Sigmoid colon (tissue), 6 donors: ENCODE measurements at regions not wholly inside any gene's neighbourhood (a gene's known extent, or its start where the extent isn't known, plus 50 kb on each side); places are given as distances from the start of the nearest gene placed in this dataset.

Experiments
- DNase-seq: peaks from one replicate; pipeline ENCODE4 v3.0.0-alpha.2; 2019
- H3K27ac ChIP-seq, 4 donors: fragments of 200-600 bp; sonication (generic); one replicate each; pipeline ENCODE4 v1.5.1; 2016 to 2019; ENCODE audit warnings: mild to moderate bottlenecking in 1 of 4
- H3K27me3 ChIP-seq, 3 donors: fragments of 200-600 bp; sonication (generic); one replicate each; pipeline ENCODE4 v1.5.1; 2019; ENCODE audit warnings: mild to moderate bottlenecking in 1 of 3
- H3K36me3 ChIP-seq, 4 donors: fragments of 200-600 bp; sonication (generic); one replicate each; pipeline ENCODE4 v1.5.1; 2016 to 2019
- H3K4me1 ChIP-seq, 4 donors: fragments of 200-600 bp; sonication (generic); one replicate each; pipeline ENCODE4 v1.5.1; 2017 to 2019
- H3K4me3 ChIP-seq, 4 donors: fragments of 200-600 bp; sonication (generic); one replicate each; pipeline ENCODE4 v1.5.1; 2017 to 2019; ENCODE audit warnings: mild to moderate bottlenecking in 2 of 4, moderate library complexity in 1 of 4
- H3K9me3 ChIP-seq, 4 donors: fragments of 200-600 bp in 3 of 4; sonication (generic) in 3 of 4; one replicate each; pipeline versions ENCODE4 v1.5.1 to v1.6.1; 2013 to 2019
- CTCF ChIP-seq, 4 experiments: fragments of 450-650 bp in 3 of 4; fragments of 200-600 bp in 1 of 4; IDR thresholded peaks; one replicate each; pipeline ENCODE4 v1.5.1; 2016 to 2019; ENCODE audit warnings: antibody characterized with exemption in 4 of 4, mild to moderate bottlenecking in 3 of 4, moderate library complexity in 2 of 4
- EP300 ChIP-seq, 4 donors: sonication (generic); formaldehyde crosslinking; IDR thresholded peaks; one replicate each; pipeline ENCODE4 v1.6.1; 2017; ENCODE audit warnings: antibody characterized with exemption in 4 of 4
- POLR2A ChIP-seq, 2 donors: fragments of 450-650 bp; IDR thresholded peaks; one replicate each; pipeline ENCODE4 v1.6.1; 2016; ENCODE audit warnings: antibody characterized with exemption in 2 of 2, mild to moderate bottlenecking in 2 of 2, moderate library complexity in 2 of 2
- POLR2AphosphoS5 ChIP-seq, 4 donors: sonication (generic); formaldehyde crosslinking; IDR thresholded peaks; one replicate each; pipeline ENCODE4 v1.6.1; 2017; ENCODE audit warnings: antibody characterized with exemption in 4 of 4
- WGBS, 2 donors: extraction: QIAGEN DNeasy Blood & Tissue Kit; methylation state at CpG; one replicate each; pipeline ENCODE4 v1.1.7; 2013; 5-methylcytosine and 5-hydroxymethylcytosine counted together
- intact Hi-C: fragments of 100-400 bp; cut with DNase I; formaldehyde crosslinking; loops from one replicate; pipeline ENCODE4 v1.15.1; 2023
- donor health status: healthy with polysubstance abuse.
- donor health status: healthy.

DNA sequence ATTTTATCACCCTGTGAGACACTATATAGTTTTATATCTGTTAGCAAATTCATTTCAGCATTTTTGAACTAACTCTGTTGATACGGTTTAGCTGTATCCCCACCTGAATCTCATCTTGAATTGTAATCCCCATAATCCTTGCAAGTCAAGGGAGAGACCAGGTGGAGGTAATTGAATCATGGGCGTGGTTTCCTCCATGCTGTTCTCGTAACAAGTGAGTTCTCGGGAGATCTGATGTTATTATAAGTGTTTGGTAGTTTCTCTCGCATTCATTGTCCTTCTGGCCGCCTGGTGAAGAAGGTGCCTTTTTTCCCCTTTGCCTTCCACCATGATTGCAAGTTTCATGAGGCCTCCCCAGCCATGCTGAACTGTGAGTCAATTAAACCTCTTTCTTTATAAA is 53.2 kb upstream of the TMC3 start:
- 56 to 82% methylated on average over 6 of the region's 6 CpGs for WGBS, 2 donors
- intact Hi-C loops, result no loop called here
- H3K36me3 ChIP-seq, result no peaks in the 10 kb centered on the region
- H3K4me3 ChIP-seq, result no peak overlapping the region
- H3K27me3 ChIP-seq, result no peaks in the 10 kb centered on the region
- no peaks in the 10 kb centered on the region for H3K4me1 ChIP-seq
- H3K27ac ChIP-seq, result no peak overlapping the region
- H3K9me3 ChIP-seq, result no peaks in the 10 kb centered on the region
- no peak for DNase-seq
- no peak for TF ChIP-seq POLR2AphosphoS5 (IDR thresholded peaks at IDR 0.05)
- TF ChIP-seq CTCF (IDR thresholded peaks at IDR 0.05), result no peak
- TF ChIP-seq EP300 (IDR thresholded peaks at IDR 0.05), result no peak
- no peak for TF ChIP-seq POLR2A (IDR thresholded peaks at IDR 0.05)

GRCh38 chr15:81425905-81426304 is 51.9 kb upstream of the TMC3 start:
- TF ChIP-seq EP300 (IDR thresholded peaks at IDR 0.05), result no peak
- no peak for TF ChIP-seq POLR2AphosphoS5 (IDR thresholded peaks at IDR 0.05)
- no peak for TF ChIP-seq POLR2A (IDR thresholded peaks at IDR 0.05)
- no peak for TF ChIP-seq CTCF (IDR thresholded peaks at IDR 0.05)
- no peak for DNase-seq

More at GRCh38 chr15:81425905-81426304, 51.9 kb upstream of the TMC3 start:
- Histone ChIP-seq H3K4me3 (no peak overlapping the region), H3K9me3 (no peaks in the 10 kb centered on the region), H3K27ac (no peak overlapping the region), H3K36me3 (no peaks in the 10 kb centered on the region), H3K27me3 (no peaks in the 10 kb centered on the region), H3K4me1 (peaks cover 0 to 4% (median 0%) of the 10 kb centered on the region in 4 donors)
- WGBS, 2 donors, result 60 to 67% methylated on average over 1 of the region's 1 CpG
- intact Hi-C loops, result no loop called here
